Body of pancreas (tissue), 4 donors: ENCODE measurements at regions not wholly inside any gene's neighbourhood (a gene's known extent, or its start where the extent isn't known, plus 50 kb on each side); places are given as distances from the start of the nearest gene placed in this dataset.

Experiments used
- POLR2A ChIP-seq, 3 donors: fragments of 450-650 bp; IDR thresholded peaks; one replicate each; pipeline ENCODE4 v1.6.1; 2016; ENCODE audit warnings: antibody characterized with exemption in 3 of 3, mild to moderate bottlenecking in 2 of 3
- TF ChIP-seq, protein P1 (sequence below), 7 experiments: fragments of 450-650 bp in 4 of 7; fragments of 200-600 bp in 3 of 7; sonication (generic) in 3 of 7; IDR thresholded peaks; one replicate each; pipeline ENCODE4 v1.5.1; 2016 to 2019; ENCODE audit warnings: antibody characterized with exemption in 7 of 7

DNA sequence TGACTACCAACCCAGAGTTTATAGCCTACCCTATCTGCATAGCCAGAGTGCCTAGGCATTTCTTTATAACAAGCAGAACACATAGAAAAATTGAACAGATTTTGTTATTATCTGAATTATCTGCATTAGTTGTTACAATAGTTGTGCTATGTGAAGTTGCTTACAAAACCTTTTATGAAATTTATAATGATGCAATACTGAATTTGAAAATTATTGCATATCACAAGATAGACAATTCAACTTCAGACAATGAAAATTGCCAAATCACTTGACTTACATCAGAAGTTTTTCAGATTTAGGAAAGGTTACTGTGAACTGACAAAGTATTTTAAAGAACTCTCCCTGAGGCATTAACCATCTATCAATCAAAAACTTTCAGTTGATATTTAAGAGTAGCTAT lies 437.9 kb upstream of the PIK3C3 start:
- TF ChIP-seq, protein P1, sequence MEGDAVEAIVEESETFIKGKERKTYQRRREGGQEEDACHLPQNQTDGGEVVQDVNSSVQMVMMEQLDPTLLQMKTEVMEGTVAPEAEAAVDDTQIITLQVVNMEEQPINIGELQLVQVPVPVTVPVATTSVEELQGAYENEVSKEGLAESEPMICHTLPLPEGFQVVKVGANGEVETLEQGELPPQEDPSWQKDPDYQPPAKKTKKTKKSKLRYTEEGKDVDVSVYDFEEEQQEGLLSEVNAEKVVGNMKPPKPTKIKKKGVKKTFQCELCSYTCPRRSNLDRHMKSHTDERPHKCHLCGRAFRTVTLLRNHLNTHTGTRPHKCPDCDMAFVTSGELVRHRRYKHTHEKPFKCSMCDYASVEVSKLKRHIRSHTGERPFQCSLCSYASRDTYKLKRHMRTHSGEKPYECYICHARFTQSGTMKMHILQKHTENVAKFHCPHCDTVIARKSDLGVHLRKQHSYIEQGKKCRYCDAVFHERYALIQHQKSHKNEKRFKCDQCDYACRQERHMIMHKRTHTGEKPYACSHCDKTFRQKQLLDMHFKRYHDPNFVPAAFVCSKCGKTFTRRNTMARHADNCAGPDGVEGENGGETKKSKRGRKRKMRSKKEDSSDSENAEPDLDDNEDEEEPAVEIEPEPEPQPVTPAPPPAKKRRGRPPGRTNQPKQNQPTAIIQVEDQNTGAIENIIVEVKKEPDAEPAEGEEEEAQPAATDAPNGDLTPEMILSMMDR (IDR thresholded peaks at IDR 0.05): no peak
- no peak for TF ChIP-seq POLR2A (IDR thresholded peaks at IDR 0.05)
